Activated B cell treated with CpG ODN at 0.5 μM for 24 hours (primary cell): ENCODE measurements at regions not wholly inside any gene's neighbourhood (a gene's known extent, or its start where the extent isn't known, plus 50 kb on each side); places are given as distances from the start of the nearest gene placed in this dataset.

ENCODE experiments used
- ATAC-seq: fragments of 200-7000 bp; cut with Tn5 transposase; one replicate; pipeline ENCODE4 v1.10.0; 2021; ENCODE audit warnings: low read depth, mild to moderate bottlenecking, moderate library complexity
- CTCF ChIA-PET: fragments of 350-600 bp; sonication (Branson Sonifier 250); formaldehyde crosslinking; loops from one replicate; lab custom pipeline; 2021; ENCODE audit warnings: antibody characterized with exemption; lab: Charles Lee
- POLR2A ChIA-PET: fragments of 350-600 bp; sonication (Branson Sonifier 250); formaldehyde crosslinking; loops from one replicate; lab custom pipeline; 2021; ENCODE audit warnings: antibody characterized with exemption; lab: Charles Lee
- DNase-seq: peaks from one replicate; pipeline ENCODE4 v3.0.0; 2022
- H3K27ac Mint-ChIP-seq: one replicate; pipeline ENCODE4 v1.8.0; 2020; ENCODE audit warnings: mixed read lengths
- H3K27me3 Mint-ChIP-seq: one replicate; pipeline ENCODE4 v1.8.0; 2021; ENCODE audit warnings: mixed read lengths
- H3K36me3 Mint-ChIP-seq: one replicate; pipeline ENCODE4 v1.8.0; 2021; ENCODE audit warnings: low read depth, mixed read lengths
- H3K4me1 Mint-ChIP-seq: one replicate; pipeline ENCODE4 v1.8.0; 2021; ENCODE audit warnings: mixed read lengths
- H3K4me3 Mint-ChIP-seq: one replicate; pipeline ENCODE4 v1.8.0; 2020; ENCODE audit warnings: mild to moderate bottlenecking, mixed read lengths
- H3K9me3 Mint-ChIP-seq: one replicate; pipeline ENCODE4 v1.8.0; 2020; ENCODE audit warnings: mixed read lengths
- intact Hi-C: fragments of 100-400 bp; cut with micrococcal nuclease; formaldehyde crosslinking; loops from one replicate; pipeline ENCODE4 v1.15.1; 2024
- TF ChIP-seq, protein P1 (sequence below): fragments of 200-600 bp; IDR thresholded peaks from one replicate; pipeline ENCODE4 v1.8.0; 2022; ENCODE audit warnings: antibody characterized with exemption, mild to moderate bottlenecking

DNA sequence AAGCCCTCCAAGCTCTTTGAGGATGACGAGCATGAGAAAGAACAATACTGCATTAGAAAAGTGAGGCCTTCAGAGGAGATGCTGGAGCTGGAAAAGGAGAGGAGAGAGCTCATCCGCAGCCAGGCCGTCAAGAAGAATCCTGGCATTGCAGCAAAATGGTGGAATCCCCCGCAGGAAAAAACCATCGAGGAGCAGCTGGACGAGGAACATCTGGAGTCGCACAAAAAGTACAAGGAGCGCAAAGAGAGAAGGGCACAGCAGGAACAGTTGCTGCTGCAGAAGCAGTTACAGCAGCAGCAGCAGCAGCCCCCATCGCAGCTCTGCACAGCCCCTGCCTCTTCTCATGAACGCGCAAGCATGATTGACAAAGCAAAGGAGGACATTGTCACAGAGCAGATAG, 71.2 kb downstream of the C9orf152 start:
- ChIA-PET POLR2A (interaction anchor here (1.0 to 1.5 kb wide), 2 partner anchors 8 to 81 kb away, joined by 4 read pairs; no protein-coding TSS in a partner anchor), CTCF (interaction anchor here (0.6 kb wide), 1 partner anchor 242 kb away, joined by 3 read pairs; no protein-coding TSS in a partner anchor)
- TF ChIP-seq, protein P1, sequence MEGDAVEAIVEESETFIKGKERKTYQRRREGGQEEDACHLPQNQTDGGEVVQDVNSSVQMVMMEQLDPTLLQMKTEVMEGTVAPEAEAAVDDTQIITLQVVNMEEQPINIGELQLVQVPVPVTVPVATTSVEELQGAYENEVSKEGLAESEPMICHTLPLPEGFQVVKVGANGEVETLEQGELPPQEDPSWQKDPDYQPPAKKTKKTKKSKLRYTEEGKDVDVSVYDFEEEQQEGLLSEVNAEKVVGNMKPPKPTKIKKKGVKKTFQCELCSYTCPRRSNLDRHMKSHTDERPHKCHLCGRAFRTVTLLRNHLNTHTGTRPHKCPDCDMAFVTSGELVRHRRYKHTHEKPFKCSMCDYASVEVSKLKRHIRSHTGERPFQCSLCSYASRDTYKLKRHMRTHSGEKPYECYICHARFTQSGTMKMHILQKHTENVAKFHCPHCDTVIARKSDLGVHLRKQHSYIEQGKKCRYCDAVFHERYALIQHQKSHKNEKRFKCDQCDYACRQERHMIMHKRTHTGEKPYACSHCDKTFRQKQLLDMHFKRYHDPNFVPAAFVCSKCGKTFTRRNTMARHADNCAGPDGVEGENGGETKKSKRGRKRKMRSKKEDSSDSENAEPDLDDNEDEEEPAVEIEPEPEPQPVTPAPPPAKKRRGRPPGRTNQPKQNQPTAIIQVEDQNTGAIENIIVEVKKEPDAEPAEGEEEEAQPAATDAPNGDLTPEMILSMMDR, result no peak
- intact Hi-C loops, result no loop called here
- H3K4me3 Mint-ChIP-seq, result no peak overlapping the region
- peaks cover 83% of the 10 kb centered on the region for H3K36me3 Mint-ChIP-seq
- no peak for ATAC-seq
- H3K27me3 Mint-ChIP-seq, result no peaks in the 10 kb centered on the region
- DNase-seq, result no peak
- H3K9me3 Mint-ChIP-seq, result no peaks in the 10 kb centered on the region
- H3K27ac Mint-ChIP-seq, result no peak overlapping the region
- peaks cover 87% of the 10 kb centered on the region for H3K4me1 Mint-ChIP-seq

DNA sequence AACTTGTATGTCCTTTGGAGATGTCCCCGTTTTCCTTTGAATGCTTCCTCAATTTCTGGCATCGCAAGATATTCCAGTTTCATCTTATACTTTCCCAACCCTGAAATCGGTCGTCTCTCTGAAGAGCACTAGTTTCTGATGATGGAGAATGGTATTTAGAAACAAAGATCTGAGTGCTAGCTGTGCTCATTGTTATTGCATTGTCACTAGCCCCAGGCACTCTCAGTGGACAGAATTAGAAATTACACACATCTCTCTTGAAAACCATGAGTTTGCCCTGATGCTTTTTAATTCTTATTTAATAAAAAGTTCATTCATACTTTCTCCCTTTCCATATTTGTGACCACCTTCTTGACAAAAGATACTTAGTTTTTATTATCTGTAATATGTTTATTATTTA, 67.7 kb downstream of the C9orf152 start:
- no peak for DNase-seq
- no peaks in the 10 kb centered on the region for H3K9me3 Mint-ChIP-seq
- H3K4me3 Mint-ChIP-seq, result no peak overlapping the region
- no peak for ATAC-seq
- H3K27ac Mint-ChIP-seq, result no peak overlapping the region
- intact Hi-C loops, result no loop called here
- ChIA-PET CTCF (no interaction called here), POLR2A (no interaction called here)
- TF ChIP-seq, protein P1, result no peak
- H3K36me3 Mint-ChIP-seq, result peaks cover 82% of the 10 kb centered on the region
- H3K27me3 Mint-ChIP-seq, result no peaks in the 10 kb centered on the region
- peaks cover 91% of the 10 kb centered on the region for H3K4me1 Mint-ChIP-seq

DNA sequence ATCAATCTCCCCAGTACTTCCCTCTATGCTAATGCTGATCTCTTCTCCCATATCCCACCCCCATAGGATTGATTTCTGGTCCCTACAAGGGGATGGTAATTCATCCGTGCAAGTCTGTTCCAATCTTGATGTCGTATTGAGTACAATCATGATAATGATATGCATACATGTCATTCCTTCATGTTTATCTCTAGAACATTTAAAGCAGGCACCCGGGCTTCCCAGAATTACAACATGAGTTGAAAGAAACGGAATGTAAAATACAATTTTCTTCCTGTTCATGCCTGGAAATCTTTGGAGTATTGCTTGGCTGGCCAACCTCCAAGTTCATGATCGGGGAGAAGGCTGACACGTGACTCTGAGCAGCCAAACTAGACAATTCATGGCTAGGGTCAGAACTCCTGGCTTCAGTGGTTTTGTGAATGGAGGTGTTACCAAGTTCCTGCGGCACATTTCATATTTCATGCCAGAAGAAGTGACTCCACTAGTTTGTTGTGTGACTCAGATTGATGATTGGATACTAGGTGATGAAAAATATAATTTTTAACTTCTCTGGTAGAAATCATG, 66.6 kb downstream of the C9orf152 start:
- ChIA-PET CTCF (interaction anchor here (0.6 to 3.0 kb wide), 3 partner anchors 87 to 259 kb away, joined by 3 to 20 read pairs (median 3); no protein-coding TSS in a partner anchor), POLR2A (interaction anchor here (4.2 kb wide), 1 partner anchor 12 kb away, joined by 60 read pairs; no protein-coding TSS in a partner anchor)
- TF ChIP-seq, protein P1, result no peak
- Mint-ChIP-seq H3K36me3 (peaks cover 79% of the 10 kb centered on the region), H3K27ac (peak overlapping the region; percentile 51), H3K4me1 (peaks cover 90% of the 10 kb centered on the region), H3K9me3 (no peaks in the 10 kb centered on the region), H3K27me3 (no peaks in the 10 kb centered on the region), H3K4me3 (no peak overlapping the region)
- ATAC-seq, result no peak
- DNase-seq, result no peak
- intact Hi-C loops, result no loop called here

DNA sequence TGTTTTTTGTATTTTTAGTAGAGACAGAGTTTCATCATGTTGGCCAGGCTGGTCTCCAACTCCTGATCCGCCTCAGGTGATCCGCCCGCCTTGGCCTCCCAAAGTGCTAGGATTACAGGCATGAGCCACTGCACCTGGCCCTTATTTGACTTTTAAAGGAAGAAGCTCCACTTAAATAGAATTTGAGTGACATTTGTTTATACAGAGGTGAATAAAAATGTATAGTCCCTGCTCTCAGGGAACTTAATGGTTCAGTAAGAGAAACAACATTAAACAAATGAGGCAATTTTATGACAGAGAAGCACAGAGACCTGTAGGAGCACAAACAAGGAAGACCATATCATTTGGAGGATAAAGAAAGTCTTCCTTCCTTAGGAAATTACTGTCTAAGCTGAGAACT, 65.7 kb downstream of the C9orf152 start:
- H3K36me3 Mint-ChIP-seq, result peaks cover 73% of the 10 kb centered on the region
- DNase-seq (no peak), ATAC-seq (no peak)
- H3K9me3 Mint-ChIP-seq, result no peaks in the 10 kb centered on the region
- TF ChIP-seq, protein P1, result no peak
- H3K27me3 Mint-ChIP-seq, result no peaks in the 10 kb centered on the region
- ChIA-PET POLR2A (interaction anchor here (0.7 to 4.2 kb wide), 5 partner anchors 10 to 176 kb away, joined by 4 to 60 read pairs (median 5); no protein-coding TSS in a partner anchor), CTCF (interaction anchor here (0.6 to 3.0 kb wide), 8 partner anchors 13 to 283 kb away, joined by 3 to 20 read pairs (median 4); no protein-coding TSS in a partner anchor)
- H3K4me1 Mint-ChIP-seq, result peaks cover 92% of the 10 kb centered on the region
- intact Hi-C loops, result no loop called here
- peak overlapping the region; percentile 91 for H3K27ac Mint-ChIP-seq
- peak overlapping the region; percentile 73 for H3K4me3 Mint-ChIP-seq

DNA sequence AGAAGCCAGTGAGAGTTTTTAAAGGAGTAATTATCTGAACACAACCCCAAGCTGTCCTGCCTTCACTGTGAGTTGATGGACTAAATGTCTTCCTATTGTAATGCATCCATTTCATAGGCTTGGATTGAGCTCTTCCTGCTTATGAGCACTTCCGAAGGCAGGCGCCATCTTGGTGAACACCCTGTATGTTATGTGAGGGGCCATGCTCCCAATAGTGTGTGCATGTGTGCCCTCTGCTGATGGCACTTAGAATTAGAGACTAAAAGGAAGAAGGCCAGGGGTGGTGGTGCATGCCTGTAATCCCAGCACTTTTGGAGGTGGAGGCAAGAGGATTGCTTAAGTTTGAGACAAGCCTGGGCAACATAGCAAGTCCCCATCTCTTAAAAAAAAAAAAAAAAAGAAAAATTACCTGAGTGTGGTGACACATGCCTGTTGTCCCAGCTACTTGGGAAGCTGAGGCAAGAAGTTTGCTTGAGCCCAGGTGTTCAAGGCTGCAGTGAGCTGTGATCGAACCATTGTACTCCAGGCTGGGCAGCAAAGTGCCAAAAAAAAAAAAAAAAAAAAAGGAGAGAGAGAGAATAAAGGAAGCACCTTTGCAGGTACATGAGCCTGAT, 65.0 kb downstream of the C9orf152 start:
- intact Hi-C loops, result loop anchor here (1.0 kb wide), 2 partner anchors 14 to 169 kb away; no protein-coding TSS in a partner anchor
- ChIA-PET CTCF (interaction anchor here (0.7 to 3.0 kb wide), 7 partner anchors 14 to 284 kb away, joined by 3 to 20 read pairs (median 4); no protein-coding TSS in a partner anchor), POLR2A (interaction anchor here (0.7 to 4.2 kb wide), 10 partner anchors 9 to 1488 kb away, joined by 3 to 60 read pairs (median 4); no protein-coding TSS in a partner anchor)
- H3K27ac Mint-ChIP-seq, result peak overlapping the region; percentile 91
- H3K36me3 Mint-ChIP-seq, result peaks cover 68% of the 10 kb centered on the region
- H3K4me1 Mint-ChIP-seq, result peaks cover 95% of the 10 kb centered on the region
- TF ChIP-seq, protein P1, result no peak
- DNase-seq (no peak), ATAC-seq (no peak)
- H3K4me3 Mint-ChIP-seq, result peak overlapping the region; percentile 73
- no peaks in the 10 kb centered on the region for H3K27me3 Mint-ChIP-seq
- no peaks in the 10 kb centered on the region for H3K9me3 Mint-ChIP-seq
